GM21528 (cell line): ENCODE measurements at regions not wholly inside any gene's neighbourhood (a gene's known extent, or its start where the extent isn't known, plus 50 kb on each side); places are given as distances from the start of the nearest gene placed in this dataset.

Experiments
- ATAC-seq: cut with Tn5 transposase; IDR thresholded peaks from one replicate; pipeline ENCODE4 v1.9.1; 2021; ENCODE audit warnings: mild to moderate bottlenecking, moderate library complexity; ENCODE audit not compliant: unreplicated experiment, low FRiP score

- no peak for ATAC-seq
Observed at GRCh38 chr16:51936846-51937245, 610.1 kb downstream of the TOX3 start.

GRCh38 chr16:51932317-51932716, 614.6 kb downstream of the TOX3 start:
- no peak for ATAC-seq

- ATAC-seq, result no peak
Observed at GRCh38 chr16:51931653-51932052, 615.3 kb downstream of the TOX3 start.

- no peak for ATAC-seq
Observed at GRCh38 chr16:51924744-51925143, 622.2 kb downstream of the TOX3 start.

GRCh38 chr16:51922476-51922875, 624.5 kb downstream of the TOX3 start:
- ATAC-seq, result no peak

- ATAC-seq, result no peak
Observed at GRCh38 chr16:51919736-51920135, 627.2 kb downstream of the TOX3 start.

- ATAC-seq, result no peak
Observed at GRCh38 chr16:51916814-51917213, 630.1 kb downstream of the TOX3 start.

GRCh38 chr16:51916231-51916630, 630.7 kb downstream of the TOX3 start:
- no peak for ATAC-seq

GRCh38 chr16:51907680-51908079, 639.3 kb downstream of the TOX3 start:
- no peak for ATAC-seq

- ATAC-seq, result no peak
Observed at GRCh38 chr16:51900221-51900780, 646.6 kb downstream of the TOX3 start.

- ATAC-seq, result no peak
Observed at GRCh38 chr16:51898872-51899271, 648.1 kb downstream of the TOX3 start.

- no peak for ATAC-seq
Observed at GRCh38 chr16:51896013-51896412, 650.9 kb downstream of the TOX3 start.

- no peak for ATAC-seq
Observed at GRCh38 chr16:51892293-51893007, 654.5 kb downstream of the TOX3 start.

- no peak for ATAC-seq
Observed at GRCh38 chr16:51888534-51888933, 658.4 kb downstream of the TOX3 start.

GRCh38 chr16:51888016-51888415, 658.9 kb downstream of the TOX3 start:
- no peak for ATAC-seq

GRCh38 chr16:51886456-51886855, 660.5 kb downstream of the TOX3 start:
- no peak for ATAC-seq

GRCh38 chr16:51884773-51885172, 662.2 kb downstream of the TOX3 start:
- ATAC-seq, result no peak

GRCh38 chr16:51881731-51882130, 665.2 kb downstream of the TOX3 start:
- no peak for ATAC-seq

- ATAC-seq, result no peak
Observed at GRCh38 chr16:51880776-51881175, 666.2 kb downstream of the TOX3 start.

GRCh38 chr16:51877686-51878085, 669.3 kb downstream of the TOX3 start:
- no peak for ATAC-seq

- no peak for ATAC-seq
Observed at GRCh38 chr16:51876934-51877333, 670.0 kb downstream of the TOX3 start.

GRCh38 chr16:51876601-51876875, 670.4 kb downstream of the TOX3 start:
- ATAC-seq, result no peak
